Small intestine (tissue), 7 donors: ENCODE measurements at regions not wholly inside any gene's neighbourhood (a gene's known extent, or its start where the extent isn't known, plus 50 kb on each side); places are given as distances from the start of the nearest gene placed in this dataset.

ENCODE experiments used
- DNase-seq, 2 donors: peaks; one replicate each; pipeline versions ENCODE4 v3.0.0 to v3.0.0-alpha.2; 2013
- FAIRE-seq: peaks from 2 replicates; lab custom pipeline; 2012; peaks lifted over from hg19 to GRCh38; lab: Jason Lieb, UNC
- H3K27ac ChIP-seq, 3 donors: one replicate each; pipeline ENCODE4 v1.5.1; 2013; ENCODE audit warnings: low read length in 2 of 3, mild to moderate bottlenecking in 2 of 3, control low read depth in 1 of 3, inconsistent platforms in 1 of 3, low read depth in 1 of 3, moderate library complexity in 1 of 3
- H3K27me3 ChIP-seq, 3 donors: one replicate each; pipeline ENCODE4 v1.6.1; 2013; ENCODE audit warnings: low read length in 3 of 3, inconsistent platforms in 1 of 3; ENCODE audit not compliant: control insufficient read depth in 3 of 3, insufficient read depth in 3 of 3
- H3K36me3 ChIP-seq, 3 donors: one replicate each; pipeline ENCODE4 v1.6.1; 2013; ENCODE audit warnings: low read length in 3 of 3, inconsistent platforms in 1 of 3, low read depth in 1 of 3, mild to moderate bottlenecking in 1 of 3, moderate library complexity in 1 of 3; ENCODE audit not compliant: control insufficient read depth in 3 of 3, insufficient read depth in 2 of 3
- H3K4me1 ChIP-seq, 3 donors: one replicate each; pipeline ENCODE4 v1.6.1; 2013; ENCODE audit warnings: low read length in 2 of 3, inconsistent platforms in 1 of 3, low read depth in 1 of 3, mild to moderate bottlenecking in 1 of 3, moderate library complexity in 1 of 3; ENCODE audit not compliant: control insufficient read depth in 3 of 3, insufficient read depth in 2 of 3
- H3K4me3 ChIP-seq, 3 donors: one replicate each; pipeline ENCODE4 v1.5.1; 2013; ENCODE audit warnings: low read length in 3 of 3, control low read depth in 1 of 3, inconsistent platforms in 1 of 3, low read depth in 1 of 3, mild to moderate bottlenecking in 1 of 3, moderate library complexity in 1 of 3
- H3K9me3 ChIP-seq, 2 donors: one replicate each; pipeline ENCODE4 v1.6.1; 2013; ENCODE audit warnings: low read depth in 1 of 2, low read length in 1 of 2; ENCODE audit not compliant: control insufficient read depth in 2 of 2, insufficient read depth in 1 of 2
- WGBS, 3 donors: extraction: QIAGEN DNeasy Blood & Tissue Kit; methylation state at CpG; one replicate each; pipeline ENCODE4 v1.1.7; 2013; 5-methylcytosine and 5-hydroxymethylcytosine counted together
- donor health status: healthy with polysubstance abuse.
- donor health status: control.
- donor health status: control.
- donor health status: Bipolar disorder and iron deficiency.
- donor health status: healthy.

DNA sequence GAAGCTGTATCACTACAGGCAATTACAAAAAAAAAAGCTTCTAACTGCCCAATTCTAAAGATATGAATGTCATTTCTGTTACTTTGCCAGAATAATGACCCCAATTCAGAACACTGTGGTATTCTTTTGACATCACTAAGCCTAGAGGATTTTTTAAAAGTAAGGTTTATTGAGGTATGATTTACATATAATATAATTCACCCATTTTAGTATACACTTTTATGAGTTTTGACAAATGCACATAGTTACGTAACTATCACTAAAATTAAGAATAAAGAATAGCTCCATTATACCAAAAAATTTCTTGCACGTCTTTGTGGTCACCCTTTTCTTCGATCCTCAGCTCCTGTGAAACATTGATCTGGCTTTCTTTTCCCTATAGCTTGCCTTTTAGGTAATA is 74.0 kb upstream of the PLSCR5 start:
- no peak for FAIRE-seq
- no peaks in the 10 kb centered on the region for H3K36me3 ChIP-seq
- no peaks in the 10 kb centered on the region for H3K27me3 ChIP-seq
- no peaks in the 10 kb centered on the region for H3K4me1 ChIP-seq
- no peak overlapping the region for H3K27ac ChIP-seq
- H3K4me3 ChIP-seq = no peak overlapping the region
- H3K9me3 ChIP-seq = no peaks in the 10 kb centered on the region
- DNase-seq = no peak
- 63 to 83% (median 75%) methylated on average over 3 of the region's 3 CpGs for WGBS, 3 donors

DNA sequence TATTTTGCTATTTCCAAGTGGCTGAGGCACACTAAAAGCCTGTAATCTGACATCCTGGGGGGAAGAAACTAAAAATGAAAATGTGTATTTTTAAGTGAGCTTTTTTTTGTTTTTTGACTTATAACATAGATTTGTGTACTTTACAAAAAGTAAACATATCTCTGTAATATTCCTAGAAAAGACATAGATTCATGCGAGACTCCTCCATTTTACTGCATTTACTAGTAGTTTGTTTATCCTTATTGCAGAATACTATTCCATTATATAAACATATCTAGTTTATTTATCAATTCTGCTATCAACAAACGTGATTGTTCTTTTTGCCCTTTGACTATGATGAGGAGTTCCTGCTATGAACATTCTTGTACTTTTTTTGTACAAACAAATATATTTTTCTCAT is 67.8 kb upstream of the PLSCR5 start:
- FAIRE-seq = no peak
- DNase-seq = no peak
- Histone ChIP-seq H3K9me3 (no peaks in the 10 kb centered on the region), H3K4me3 (no peak overlapping the region), H3K27me3 (no peaks in the 10 kb centered on the region), H3K27ac (no peak overlapping the region), H3K36me3 (no peaks in the 10 kb centered on the region), H3K4me1 (no peaks in the 10 kb centered on the region)
- 47 to 65% (median 56%) methylated on average over 2 of the region's 2 CpGs for WGBS, 3 donors

DNA sequence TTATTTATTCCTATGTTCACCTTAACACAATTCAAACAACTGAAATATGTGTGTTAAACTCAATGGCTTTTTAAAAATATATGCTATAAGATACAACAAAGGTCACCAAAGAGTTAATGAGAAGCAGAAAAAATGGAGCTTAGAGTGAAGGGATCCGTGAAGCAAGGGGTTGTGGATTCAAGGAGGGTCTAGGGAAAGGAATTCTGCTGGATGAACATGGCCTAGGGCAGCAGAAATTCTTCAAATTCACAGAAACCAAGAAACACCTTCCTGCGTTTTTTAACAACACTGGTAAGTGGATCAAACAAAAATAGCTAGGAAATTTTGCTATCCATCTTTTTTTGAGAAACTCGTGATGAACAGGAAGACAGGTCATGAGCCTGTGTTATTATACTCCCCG is 59.3 kb upstream of the PLSCR5 start:
- FAIRE-seq (no peak), DNase-seq (no peak)
- Histone ChIP-seq H3K27me3 (no peaks in the 10 kb centered on the region), H3K27ac (no peak overlapping the region), H3K9me3 (no peaks in the 10 kb centered on the region), H3K36me3 (no peaks in the 10 kb centered on the region), H3K4me3 (no peak overlapping the region), H3K4me1 (no peaks in the 10 kb centered on the region)
- WGBS, 3 donors = 54 to 61% (median 57%) methylated on average over 4 of the region's 4 CpGs

DNA sequence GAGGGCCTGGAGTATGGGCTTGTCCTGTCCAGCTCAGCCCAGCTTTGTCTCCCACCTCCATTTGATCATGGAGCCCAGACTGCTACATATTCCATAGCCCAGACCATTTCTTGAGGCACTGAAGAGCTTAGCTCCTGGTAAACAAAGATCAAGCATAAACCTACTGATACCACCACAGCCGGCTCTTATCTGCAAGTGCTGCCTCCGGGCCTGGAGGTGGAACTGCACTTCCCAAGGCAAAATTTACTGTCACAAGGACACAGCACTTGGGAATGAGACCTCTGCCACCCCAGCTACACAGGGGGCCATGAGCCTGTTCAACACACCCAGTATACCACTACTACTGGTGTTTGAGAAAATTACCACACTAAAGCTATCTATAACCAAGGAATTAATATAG is 53.7 kb upstream of the PLSCR5 start:
- Histone ChIP-seq H3K36me3 (no peaks in the 10 kb centered on the region), H3K27me3 (no peaks in the 10 kb centered on the region), H3K27ac (no peak overlapping the region), H3K9me3 (peaks cover 0 to 6% of the 10 kb centered on the region in 2 donors), H3K4me1 (no peaks in the 10 kb centered on the region), H3K4me3 (no peak overlapping the region)
- DNase-seq (no peak), FAIRE-seq (no peak)
- 66 to 81% (median 71%) methylated on average over 2 of the region's 2 CpGs for WGBS, 3 donors

DNA sequence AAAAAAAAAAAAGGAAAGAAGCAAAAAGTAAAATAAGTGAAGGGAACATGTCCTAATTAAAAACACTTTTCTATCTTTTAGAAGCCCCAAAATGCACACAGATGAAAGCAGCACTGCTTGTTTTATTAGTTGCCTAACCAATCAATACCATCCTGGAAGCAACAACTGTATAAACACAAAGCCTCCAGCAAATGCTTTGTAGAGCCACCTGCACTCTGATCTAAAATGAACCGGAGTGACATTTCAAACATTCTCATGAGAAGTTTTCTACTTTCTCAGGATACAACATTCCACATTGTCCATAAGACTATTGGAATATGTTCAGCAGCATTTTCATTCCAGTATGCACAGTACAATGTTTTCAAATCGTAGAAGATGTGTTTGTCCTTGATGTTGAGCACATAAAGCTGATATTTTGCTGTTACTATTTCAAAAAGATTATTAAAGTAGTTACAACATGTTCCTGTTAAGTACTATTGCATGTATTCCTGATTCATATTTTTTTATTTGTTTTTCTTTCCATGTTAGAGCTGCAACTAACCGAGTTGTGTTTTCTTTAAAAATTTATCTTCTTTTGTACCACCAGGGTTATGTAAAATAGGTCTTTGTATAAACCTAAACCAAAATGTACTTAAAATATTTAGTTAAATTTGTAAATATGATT is 50.3 kb upstream of the PLSCR5 start:
- H3K27ac ChIP-seq = no peak overlapping the region
- peaks cover 0 to 6% of the 10 kb centered on the region in 2 donors for H3K9me3 ChIP-seq
- H3K36me3 ChIP-seq = no peaks in the 10 kb centered on the region
- DNase-seq (no peak), FAIRE-seq (no peak)
- H3K4me3 ChIP-seq = no peak overlapping the region
- WGBS, 3 donors = 41 to 53% (median 48%) methylated on average over 3 of the region's 3 CpGs
- H3K27me3 ChIP-seq = no peaks in the 10 kb centered on the region
- H3K4me1 ChIP-seq = no peaks in the 10 kb centered on the region
